Cardiac muscle cell (in vitro differentiated cells and primary cell): ENCODE measurements at regions not wholly inside any gene's neighbourhood (a gene's known extent, or its start where the extent isn't known, plus 50 kb on each side); places are given as distances from the start of the nearest gene placed in this dataset.

ENCODE experiments used
- DNase-seq, 2 donors: peaks; one replicate each; pipeline versions ENCODE4 v3.0.0 to v3.0.0-alpha.2; 2010 to 2017; ENCODE audit warnings: low read depth in 1 of 2, low spot score in 1 of 2
- H3K27ac ChIP-seq: fragments of 200-600 bp; sonication (generic); 2 replicates; pipeline ENCODE4 v1.5.1; 2016
- H3K27me3 ChIP-seq: fragments of 200-600 bp; sonication (generic); 2 replicates; pipeline ENCODE4 v1.6.0; 2016; ENCODE audit warnings: control low read depth
- H3K36me3 ChIP-seq: fragments of 200-600 bp; sonication (generic); 2 replicates; pipeline ENCODE4 v1.5.1; 2016; ENCODE audit warnings: control low read depth
- H3K4me1 ChIP-seq: fragments of 200-600 bp; sonication (generic); 2 replicates; pipeline ENCODE4 v1.8.1; 2017; ENCODE audit warnings: low read depth, mild to moderate bottlenecking, mixed run types
- H3K4me3 ChIP-seq: fragments of 200-600 bp; sonication (generic); 2 replicates; pipeline ENCODE4 v1.5.1; 2016; ENCODE audit warnings: mild to moderate bottlenecking
- H3K9me3 ChIP-seq: fragments of 200-600 bp; sonication (generic); 2 replicates; pipeline ENCODE4 v1.5.1; 2017; ENCODE audit warnings: low read depth, mild to moderate bottlenecking, control low read depth
- TF ChIP-seq, protein P1 (sequence below): IDR thresholded peaks from 2 replicates; pipeline ENCODE4 v1.5.1; 2012; ENCODE audit warnings: low read depth, mild to moderate bottlenecking, low read length

DNA sequence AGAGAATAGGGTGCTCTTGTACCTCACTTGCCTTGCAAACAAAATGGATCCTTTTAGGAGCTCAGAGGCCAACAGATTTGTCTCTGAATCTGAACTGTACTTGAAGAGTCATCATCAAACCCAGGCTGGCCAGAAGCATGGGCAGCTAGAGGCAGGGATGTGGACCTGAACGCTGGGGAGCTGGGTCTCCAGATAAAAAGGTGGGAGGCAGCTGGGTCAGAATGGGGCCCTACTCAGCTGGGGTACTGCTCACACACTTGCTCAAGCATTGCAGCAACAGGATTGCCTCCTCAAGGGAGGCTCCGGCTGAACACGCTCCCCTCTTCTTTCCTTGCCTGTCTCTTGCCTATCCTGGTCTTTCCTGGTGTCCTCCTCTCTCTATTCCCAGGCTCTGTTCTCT is 57.3 kb upstream of the SIX3 start:
- H3K27ac ChIP-seq = no peak overlapping the region
- H3K4me1 ChIP-seq = no peaks in the 10 kb centered on the region
- H3K4me3 ChIP-seq = no peak overlapping the region
- no peaks in the 10 kb centered on the region for H3K9me3 ChIP-seq
- TF ChIP-seq, protein P1, sequence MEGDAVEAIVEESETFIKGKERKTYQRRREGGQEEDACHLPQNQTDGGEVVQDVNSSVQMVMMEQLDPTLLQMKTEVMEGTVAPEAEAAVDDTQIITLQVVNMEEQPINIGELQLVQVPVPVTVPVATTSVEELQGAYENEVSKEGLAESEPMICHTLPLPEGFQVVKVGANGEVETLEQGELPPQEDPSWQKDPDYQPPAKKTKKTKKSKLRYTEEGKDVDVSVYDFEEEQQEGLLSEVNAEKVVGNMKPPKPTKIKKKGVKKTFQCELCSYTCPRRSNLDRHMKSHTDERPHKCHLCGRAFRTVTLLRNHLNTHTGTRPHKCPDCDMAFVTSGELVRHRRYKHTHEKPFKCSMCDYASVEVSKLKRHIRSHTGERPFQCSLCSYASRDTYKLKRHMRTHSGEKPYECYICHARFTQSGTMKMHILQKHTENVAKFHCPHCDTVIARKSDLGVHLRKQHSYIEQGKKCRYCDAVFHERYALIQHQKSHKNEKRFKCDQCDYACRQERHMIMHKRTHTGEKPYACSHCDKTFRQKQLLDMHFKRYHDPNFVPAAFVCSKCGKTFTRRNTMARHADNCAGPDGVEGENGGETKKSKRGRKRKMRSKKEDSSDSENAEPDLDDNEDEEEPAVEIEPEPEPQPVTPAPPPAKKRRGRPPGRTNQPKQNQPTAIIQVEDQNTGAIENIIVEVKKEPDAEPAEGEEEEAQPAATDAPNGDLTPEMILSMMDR = no peak
- H3K36me3 ChIP-seq = no peaks in the 10 kb centered on the region
- no peak for DNase-seq
- peaks cover 2% of the 10 kb centered on the region for H3K27me3 ChIP-seq

DNA sequence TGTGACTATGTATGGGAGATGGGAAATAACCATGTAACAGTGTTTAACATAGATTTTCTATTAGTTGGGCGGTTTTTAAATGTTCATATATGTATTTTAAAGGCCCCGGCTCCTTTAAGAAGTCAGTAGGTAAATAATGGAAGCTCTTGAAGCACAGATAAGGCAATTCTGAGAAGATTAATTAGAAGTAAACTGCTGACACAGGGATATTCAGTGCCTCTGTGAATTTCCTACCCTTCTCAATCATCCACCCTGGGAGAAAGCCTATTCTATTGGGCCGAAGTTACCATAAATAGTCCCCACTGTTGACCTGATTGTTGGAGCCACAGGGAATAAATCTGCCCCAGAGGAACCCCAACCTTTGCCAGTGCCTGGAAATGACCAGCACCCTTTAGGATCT is 56.8 kb upstream of the SIX3 start:
- Histone ChIP-seq H3K27ac (no peak overlapping the region), H3K4me3 (no peak overlapping the region), H3K36me3 (no peaks in the 10 kb centered on the region), H3K9me3 (no peaks in the 10 kb centered on the region), H3K27me3 (peaks cover 2% of the 10 kb centered on the region), H3K4me1 (no peaks in the 10 kb centered on the region)
- TF ChIP-seq, protein P1 = no peak
- DNase-seq = no peak

DNA sequence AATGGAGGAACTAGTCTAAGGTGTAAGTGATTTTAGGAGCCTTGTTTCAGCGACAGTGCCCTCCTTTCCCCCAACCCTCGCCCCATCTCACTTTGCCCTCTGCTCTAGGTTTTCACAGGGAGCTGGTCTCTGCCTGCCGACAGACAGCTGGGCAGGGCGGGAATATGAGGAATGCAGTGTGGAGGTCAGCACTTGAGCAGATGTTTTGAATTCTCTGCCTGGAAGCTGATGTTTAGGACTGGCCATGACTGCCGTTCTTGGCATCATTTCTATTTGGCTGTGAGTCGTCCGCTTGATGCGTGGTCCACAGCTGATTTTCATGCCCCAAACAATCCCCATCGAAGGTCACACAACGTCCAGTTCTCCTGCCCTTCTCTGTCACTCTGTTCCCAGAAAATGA is 55.1 kb upstream of the SIX3 start:
- Histone ChIP-seq H3K27ac (no peak overlapping the region), H3K4me3 (no peak overlapping the region), H3K9me3 (no peaks in the 10 kb centered on the region), H3K4me1 (no peaks in the 10 kb centered on the region), H3K27me3 (peaks cover 2% of the 10 kb centered on the region), H3K36me3 (no peaks in the 10 kb centered on the region)
- DNase-seq = no peak
- TF ChIP-seq, protein P1 = no peak

DNA sequence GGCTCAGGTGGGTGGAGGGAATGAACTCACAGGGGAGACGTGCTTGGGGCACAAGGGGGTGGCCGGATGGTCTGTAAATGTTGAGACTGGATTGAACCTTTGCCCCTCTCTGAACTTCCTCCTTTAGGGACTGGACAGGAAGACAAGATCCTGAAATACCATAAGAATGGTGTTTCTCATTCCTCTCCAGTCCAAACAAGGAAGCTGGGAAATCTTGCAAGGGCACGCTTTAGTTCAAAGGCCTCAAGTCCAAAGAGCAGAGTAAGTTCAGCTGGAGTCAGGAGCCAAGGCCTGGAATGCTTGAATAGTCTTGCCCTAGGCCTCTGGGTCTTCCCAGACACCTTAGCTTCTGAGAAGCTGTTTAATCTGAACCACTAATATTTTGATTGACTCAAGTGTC is 52.4 kb upstream of the SIX3 start:
- H3K27ac ChIP-seq = no peak overlapping the region
- H3K4me3 ChIP-seq = no peak overlapping the region
- DNase-seq = no peak
- TF ChIP-seq, protein P1 = no peak
- no peaks in the 10 kb centered on the region for H3K9me3 ChIP-seq
- no peaks in the 10 kb centered on the region for H3K36me3 ChIP-seq
- H3K4me1 ChIP-seq = no peaks in the 10 kb centered on the region
- H3K27me3 ChIP-seq = peaks cover 1% of the 10 kb centered on the region
